Mesothelial cell of epicardium (in vitro differentiated cells): ENCODE measurements at regions not wholly inside any gene's neighbourhood (a gene's known extent, or its start where the extent isn't known, plus 50 kb on each side); places are given as distances from the start of the nearest gene placed in this dataset.

ENCODE experiments used
- DNase-seq, 2 experiments: peaks; one replicate each; pipeline ENCODE4 v3.0.0; 2021; ENCODE audit warnings: low spot score in 2 of 2; ENCODE audit not compliant: unreplicated experiment in 2 of 2
- H3K27ac Mint-ChIP-seq: 2 replicates; pipeline ENCODE4 v1.8.0; 2021; ENCODE audit warnings: mixed read lengths
- H3K27me3 Mint-ChIP-seq: 2 replicates; pipeline ENCODE4 v1.8.0; 2021; ENCODE audit warnings: low read depth, mixed read lengths
- H3K36me3 Mint-ChIP-seq: 2 replicates; pipeline ENCODE4 v1.8.0; 2021; ENCODE audit warnings: mixed read lengths
- H3K4me1 Mint-ChIP-seq: 2 replicates; pipeline ENCODE4 v1.8.0; 2021; ENCODE audit warnings: mixed read lengths
- H3K4me3 Mint-ChIP-seq: 2 replicates; pipeline ENCODE4 v1.8.0; 2021; ENCODE audit warnings: mild to moderate bottlenecking, moderate library complexity, mixed read lengths
- H3K9me3 Mint-ChIP-seq: 2 replicates; pipeline ENCODE4 v1.8.0; 2021; ENCODE audit warnings: mixed read lengths
- TF ChIP-seq, protein P1 (sequence below): fragments of 200-600 bp; sonication (generic); IDR thresholded peaks from one replicate; pipeline ENCODE4 v1.5.0; 2021; ENCODE audit warnings: antibody characterized with exemption; ENCODE audit not compliant: unreplicated experiment

DNA sequence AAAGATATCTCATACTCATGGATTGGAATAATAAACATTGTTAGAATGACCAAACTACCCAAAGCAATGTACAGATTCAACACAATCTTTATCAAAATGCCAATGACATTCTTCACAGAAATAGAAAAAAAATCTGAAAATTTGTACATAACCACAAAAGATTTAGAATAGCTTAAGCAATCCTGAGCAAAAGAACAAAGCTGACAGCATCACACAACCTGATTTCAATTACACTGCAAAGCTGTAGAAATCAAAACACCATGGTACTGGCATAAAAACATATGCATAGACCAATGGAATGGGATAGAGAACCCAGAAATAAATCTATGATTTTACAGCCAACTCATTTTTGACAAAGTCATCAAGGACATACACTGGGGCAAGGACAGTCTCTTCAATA is 130.0 kb upstream of the TMEM72 start:
- H3K27me3 Mint-ChIP-seq = peaks cover 4% of the 10 kb centered on the region
- peaks cover 3% of the 10 kb centered on the region for H3K4me1 Mint-ChIP-seq
- H3K27ac Mint-ChIP-seq = no peak overlapping the region
- peaks cover 18% of the 10 kb centered on the region for H3K9me3 Mint-ChIP-seq
- DNase-seq = no peak
- H3K36me3 Mint-ChIP-seq = no peaks in the 10 kb centered on the region
- TF ChIP-seq, protein P1, sequence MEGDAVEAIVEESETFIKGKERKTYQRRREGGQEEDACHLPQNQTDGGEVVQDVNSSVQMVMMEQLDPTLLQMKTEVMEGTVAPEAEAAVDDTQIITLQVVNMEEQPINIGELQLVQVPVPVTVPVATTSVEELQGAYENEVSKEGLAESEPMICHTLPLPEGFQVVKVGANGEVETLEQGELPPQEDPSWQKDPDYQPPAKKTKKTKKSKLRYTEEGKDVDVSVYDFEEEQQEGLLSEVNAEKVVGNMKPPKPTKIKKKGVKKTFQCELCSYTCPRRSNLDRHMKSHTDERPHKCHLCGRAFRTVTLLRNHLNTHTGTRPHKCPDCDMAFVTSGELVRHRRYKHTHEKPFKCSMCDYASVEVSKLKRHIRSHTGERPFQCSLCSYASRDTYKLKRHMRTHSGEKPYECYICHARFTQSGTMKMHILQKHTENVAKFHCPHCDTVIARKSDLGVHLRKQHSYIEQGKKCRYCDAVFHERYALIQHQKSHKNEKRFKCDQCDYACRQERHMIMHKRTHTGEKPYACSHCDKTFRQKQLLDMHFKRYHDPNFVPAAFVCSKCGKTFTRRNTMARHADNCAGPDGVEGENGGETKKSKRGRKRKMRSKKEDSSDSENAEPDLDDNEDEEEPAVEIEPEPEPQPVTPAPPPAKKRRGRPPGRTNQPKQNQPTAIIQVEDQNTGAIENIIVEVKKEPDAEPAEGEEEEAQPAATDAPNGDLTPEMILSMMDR = no peak
- H3K4me3 Mint-ChIP-seq = no peak overlapping the region

DNA sequence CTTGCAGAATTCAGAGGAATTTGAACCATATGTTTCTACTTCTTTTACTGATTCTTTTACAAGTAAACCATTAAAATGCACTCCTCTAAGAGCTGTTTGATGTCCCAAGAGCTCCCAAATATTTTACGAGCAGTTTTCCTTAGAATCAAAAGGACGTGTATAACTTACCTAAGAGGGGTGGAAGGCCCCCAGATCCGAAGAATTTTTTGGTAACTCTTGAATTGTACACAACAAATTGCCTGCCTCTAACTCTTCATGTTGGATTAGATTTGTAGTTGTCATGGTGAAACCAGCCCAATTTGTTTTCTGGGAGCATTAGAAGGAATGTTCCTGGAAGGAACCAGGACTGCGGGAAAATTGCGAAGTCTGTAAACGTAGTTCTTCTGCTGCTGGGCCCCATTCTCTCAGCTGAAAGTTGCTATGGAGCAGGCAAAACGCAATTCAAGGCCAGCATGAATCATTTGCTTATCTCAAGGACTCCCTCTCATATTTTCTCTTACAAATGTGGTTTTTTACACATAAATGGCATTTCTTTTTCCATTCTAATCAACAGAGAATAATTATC is 124.8 kb upstream of the TMEM72 start:
- TF ChIP-seq, protein P1 = no peak
- Mint-ChIP-seq H3K36me3 (no peaks in the 10 kb centered on the region), H3K4me1 (peaks cover 28% of the 10 kb centered on the region), H3K4me3 (no peak overlapping the region), H3K27me3 (peaks cover 3% of the 10 kb centered on the region), H3K27ac (peak overlapping the region; percentile 54), H3K9me3 (peaks cover 11% of the 10 kb centered on the region)
- DNase-seq = no peak

DNA sequence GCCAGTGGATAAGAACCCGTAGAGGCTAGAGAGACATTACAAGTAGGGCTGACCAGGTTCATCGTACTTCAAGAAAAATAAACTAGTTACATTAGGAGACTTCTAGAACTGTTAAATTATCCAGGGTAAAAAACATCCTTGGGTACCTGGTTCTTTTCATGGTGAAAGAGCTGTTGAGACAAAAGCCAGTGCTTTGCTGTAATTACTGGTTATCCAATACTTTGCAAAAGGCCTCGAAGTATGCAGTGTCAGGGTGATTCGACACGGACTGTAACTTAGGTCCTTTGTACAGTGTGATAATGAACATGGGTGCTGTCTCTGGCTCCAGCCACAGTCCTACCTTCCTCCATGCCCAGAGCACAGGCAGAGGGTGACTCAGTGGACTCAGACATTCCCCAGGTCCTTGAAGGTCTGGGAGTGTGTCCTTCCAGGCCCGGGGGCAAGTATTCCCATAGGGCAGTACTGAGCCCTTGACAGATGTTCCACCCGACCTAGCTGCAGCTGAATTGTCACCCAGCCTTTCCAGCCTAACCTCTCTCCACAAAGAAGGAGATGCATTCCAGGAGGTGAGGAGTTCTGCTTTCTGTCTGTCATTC is 123.6 kb upstream of the TMEM72 start:
- TF ChIP-seq, protein P1 = no peak
- Mint-ChIP-seq H3K9me3 (no peaks in the 10 kb centered on the region), H3K4me3 (no peak overlapping the region), H3K4me1 (peaks cover 38% of the 10 kb centered on the region), H3K36me3 (no peaks in the 10 kb centered on the region), H3K27me3 (peaks cover 2% of the 10 kb centered on the region), H3K27ac (no peak overlapping the region)
- DNase-seq = no peak

DNA sequence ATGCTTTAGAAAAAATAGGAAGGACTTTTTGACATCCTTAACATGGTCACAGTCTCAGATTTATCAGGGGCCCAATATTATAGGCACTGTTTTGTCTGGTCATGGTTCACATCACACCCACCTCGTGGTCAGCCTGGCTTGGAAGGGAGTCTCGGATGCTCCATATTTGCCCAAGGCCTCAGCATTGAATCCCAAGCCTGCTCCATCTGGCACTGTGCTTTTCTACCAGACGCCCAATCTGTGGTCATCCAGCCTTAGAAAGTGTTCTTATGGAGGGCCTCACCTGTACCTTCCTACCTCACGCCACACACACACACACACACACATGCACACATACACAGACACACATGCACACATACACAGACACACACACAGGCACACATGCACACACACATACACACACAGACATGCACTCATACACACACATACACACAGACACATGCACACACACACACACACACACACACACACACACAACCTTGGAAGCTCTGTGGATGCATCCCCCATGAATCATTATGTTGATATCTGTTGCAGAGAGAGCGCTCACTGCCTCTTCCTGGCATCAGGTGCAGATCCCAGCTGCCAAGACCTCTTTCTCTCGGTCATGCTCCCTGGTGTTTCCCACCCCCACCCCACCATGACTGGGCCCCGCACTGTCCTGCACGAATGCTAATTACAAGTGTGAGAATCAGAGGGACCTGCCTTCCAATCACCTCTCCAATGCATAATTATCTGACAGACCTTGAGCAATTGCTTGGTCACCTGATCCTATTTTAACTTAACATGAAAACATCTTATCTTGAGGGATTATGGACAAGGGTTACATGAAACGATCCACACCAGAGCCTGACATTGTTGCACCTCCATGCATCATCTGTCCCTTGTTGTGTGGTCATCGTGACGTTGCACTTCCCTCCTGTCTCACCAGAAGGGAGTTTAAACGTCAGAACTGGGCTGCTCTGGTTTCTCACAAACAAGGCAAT is 122.7 kb upstream of the TMEM72 start:
- no peak for DNase-seq
- peaks cover 45% of the 10 kb centered on the region for H3K4me1 Mint-ChIP-seq
- TF ChIP-seq, protein P1 = no peak
- no peak overlapping the region for H3K4me3 Mint-ChIP-seq
- no peaks in the 10 kb centered on the region for H3K9me3 Mint-ChIP-seq
- H3K27ac Mint-ChIP-seq = no peak overlapping the region
- no peaks in the 10 kb centered on the region for H3K36me3 Mint-ChIP-seq
- H3K27me3 Mint-ChIP-seq = peaks cover 2% of the 10 kb centered on the region

- Mint-ChIP-seq H3K36me3 (no peaks in the 10 kb centered on the region), H3K27ac (no peak overlapping the region), H3K4me3 (no peak overlapping the region), H3K9me3 (no peaks in the 10 kb centered on the region), H3K27me3 (no peaks in the 10 kb centered on the region), H3K4me1 (peaks cover 34% of the 10 kb centered on the region)
- DNase-seq = no peak
- TF ChIP-seq, protein P1 = no peak
Observed at GRCh38 chr10:44792119-44792775, 118.9 kb upstream of the TMEM72 start.
